NCI-H2196 treated with DMSO at 0.1 percent for 48 hours (cell line): ENCODE measurements at regions not wholly inside any gene's neighbourhood (a gene's known extent, or its start where the extent isn't known, plus 50 kb on each side); places are given as distances from the start of the nearest gene placed in this dataset.

Experiments
- DNase-seq: peaks from one replicate; lab custom pipeline; 2025; ENCODE audit not compliant: unreplicated experiment; lab: John Stamatoyannopoulos, UW

DNA sequence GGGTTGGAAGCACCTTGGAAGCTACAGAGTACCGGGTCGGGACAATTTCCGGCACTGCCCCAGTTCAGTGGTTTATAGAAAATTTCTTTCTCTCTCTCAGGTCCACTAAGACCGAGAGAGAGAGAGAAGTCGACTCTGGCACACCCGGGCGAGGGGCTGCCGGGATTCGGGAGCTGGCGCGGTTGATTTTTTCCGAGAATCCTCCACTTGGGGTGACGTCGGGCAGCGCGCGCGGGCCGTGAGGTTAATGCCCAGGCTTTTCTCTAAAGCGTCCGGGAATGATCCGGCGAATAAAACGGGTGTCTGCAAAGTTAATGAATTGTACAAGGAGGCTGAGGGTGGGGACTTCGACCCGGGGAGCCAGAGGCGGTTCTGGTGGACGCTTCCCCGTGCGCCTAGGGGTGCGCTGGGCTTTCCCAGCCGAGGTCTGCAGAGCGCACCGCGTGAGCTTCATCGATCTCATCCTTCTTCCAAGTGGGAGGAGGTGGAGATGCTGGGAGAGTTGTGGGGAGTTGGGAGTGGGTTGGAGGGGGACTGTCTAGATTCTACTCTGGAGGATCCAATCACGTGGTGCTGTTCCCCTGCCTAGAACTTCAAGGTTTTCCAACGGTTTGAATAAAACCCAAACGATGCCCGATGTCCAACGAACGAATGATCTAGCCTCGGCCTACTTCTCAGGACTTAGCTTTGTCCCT, 51.9 kb upstream of the TBX3 start:
- no peak for DNase-seq

DNA sequence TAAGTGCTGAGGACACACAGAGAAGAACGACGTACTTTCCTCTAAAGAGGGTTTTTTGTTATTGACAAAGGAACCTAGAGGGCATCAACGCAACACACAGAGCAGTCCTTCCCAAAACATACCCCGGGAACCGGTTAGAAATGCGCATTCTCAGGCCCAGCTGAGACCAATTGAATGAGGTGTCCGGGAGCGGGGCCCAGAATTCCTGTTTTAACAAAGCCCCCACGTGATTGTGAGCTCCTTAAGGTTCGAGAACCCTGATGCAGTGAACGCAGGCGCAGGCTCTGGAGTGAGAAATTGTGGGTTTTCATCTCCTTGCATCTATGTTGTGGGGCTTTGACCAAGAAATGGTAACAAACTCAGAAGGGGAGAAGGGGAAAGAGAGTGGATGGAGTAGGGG, 51.0 kb upstream of the TBX3 start:
- DNase-seq: no peak

DNA sequence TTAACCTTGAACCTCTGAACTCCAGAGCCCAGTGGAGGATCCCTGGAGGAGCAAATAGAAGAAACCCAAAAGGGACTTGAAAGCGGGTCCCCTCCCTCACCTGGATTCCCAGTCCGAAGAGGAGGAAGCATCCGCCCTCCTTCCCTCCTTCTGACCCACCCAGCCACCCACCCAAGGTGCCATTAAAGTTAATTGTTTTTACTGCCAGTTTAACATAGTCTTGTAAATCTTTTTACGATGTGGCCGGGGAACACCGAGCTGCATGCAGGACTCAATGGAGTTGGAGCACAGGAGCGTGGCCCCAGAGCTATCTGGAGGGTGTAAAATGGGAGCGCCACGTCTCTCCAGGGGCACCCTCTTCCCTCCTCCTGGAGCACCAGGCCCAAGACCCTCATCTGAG, 49.9 kb upstream of the TBX3 start:
- DNase-seq: no peak
